WTC11 (cell line): ENCODE measurements at regions not wholly inside any gene's neighbourhood (a gene's known extent, or its start where the extent isn't known, plus 50 kb on each side); places are given as distances from the start of the nearest gene placed in this dataset.

Experiments used
- ATAC-seq: fragments of 200-7000 bp; cut with Tn5 transposase; 2 replicates; pipeline ENCODE4 v1.10.0; 2021; ENCODE audit warnings: mild to moderate bottlenecking, moderate library complexity
- CTCF ChIA-PET: fragments of 300-600 bp; sonication (Branson Sonifier 250); formaldehyde crosslinking; loops from one replicate; lab custom pipeline; 2021; ENCODE audit warnings: antibody characterized with exemption; lab: Charles Lee
- POLR2A ChIA-PET: fragments of 350-600 bp; sonication (Branson Sonifier 250); formaldehyde crosslinking; loops from one replicate; lab custom pipeline; 2021; ENCODE audit warnings: antibody characterized with exemption; lab: Charles Lee
- DNase-seq: peaks from one replicate; pipeline ENCODE4 v3.0.0; 2021; ENCODE audit warnings: low spot score
- H3K27ac Mint-ChIP-seq: 2 replicates; pipeline ENCODE4 v1.8.0; 2021; ENCODE audit warnings: mixed read lengths
- H3K27me3 Mint-ChIP-seq: 2 replicates; pipeline ENCODE4 v1.8.0; 2021; ENCODE audit warnings: low read depth, mild to moderate bottlenecking, moderate library complexity, mixed read lengths
- H3K36me3 Mint-ChIP-seq: 2 replicates; pipeline ENCODE4 v1.8.0; 2021; ENCODE audit warnings: mixed read lengths
- H3K4me1 Mint-ChIP-seq: 2 replicates; pipeline ENCODE4 v1.8.0; 2022; ENCODE audit warnings: mixed read lengths
- H3K4me3 Mint-ChIP-seq: 2 replicates; pipeline ENCODE4 v1.8.0; 2021; ENCODE audit warnings: mild to moderate bottlenecking, moderate library complexity, mixed read lengths
- H3K9me3 Mint-ChIP-seq: 2 replicates; pipeline ENCODE4 v1.8.0; 2021; ENCODE audit warnings: mixed read lengths
- AFF4 ChIP-seq: sonication (generic); formaldehyde crosslinking; IDR thresholded peaks from 2 replicates; pipeline ENCODE4 v1.8.1; 2023; ENCODE audit warnings: mild to moderate bottlenecking, missing genetic modification reagents, borderline replicate concordance
- AR ChIP-seq: fragments of 250-450 bp; sonication (Bioruptor Pico); IDR thresholded peaks from 2 replicates; pipeline ENCODE4 v1.9.0; 2021; ENCODE audit warnings: mild to moderate bottlenecking
- ATF3 ChIP-seq: sonication (generic); formaldehyde crosslinking; conservative IDR thresholded peaks from 2 replicates; pipeline ENCODE4 v1.8.1; 2022; ENCODE audit warnings: mild to moderate bottlenecking, missing genetic modification reagents
- ATF6 ChIP-seq: sonication (generic); formaldehyde crosslinking; IDR thresholded peaks from 2 replicates; pipeline ENCODE4 v1.8.1; 2023; ENCODE audit warnings: mild to moderate bottlenecking, missing genetic modification reagents
- CREB1 ChIP-seq: sonication (generic); formaldehyde crosslinking; IDR thresholded peaks from 2 replicates; pipeline ENCODE4 v1.8.0; 2023; ENCODE audit warnings: mild to moderate bottlenecking, missing genetic modification reagents
- ESRRA ChIP-seq: sonication (generic); formaldehyde crosslinking; IDR thresholded peaks from 2 replicates; pipeline ENCODE4 v1.8.1; 2022; ENCODE audit warnings: mild to moderate bottlenecking, missing genetic modification reagents, borderline replicate concordance
- ETV6 ChIP-seq: sonication (generic); formaldehyde crosslinking; IDR thresholded peaks from 2 replicates; pipeline ENCODE4 v1.8.1; 2022; ENCODE audit warnings: mild to moderate bottlenecking, missing genetic modification reagents
- MLX ChIP-seq: sonication (generic); formaldehyde crosslinking; IDR thresholded peaks from 2 replicates; pipeline ENCODE4 v1.8.1; 2023; ENCODE audit warnings: mild to moderate bottlenecking, missing genetic modification reagents, moderate library complexity
- MYBL2 ChIP-seq: sonication (generic); formaldehyde crosslinking; IDR thresholded peaks from 2 replicates; pipeline ENCODE4 v1.8.1; 2023; ENCODE audit warnings: mild to moderate bottlenecking, moderate library complexity, missing genetic modification reagents
- NR2C2 ChIP-seq: sonication (generic); formaldehyde crosslinking; IDR thresholded peaks from 2 replicates; pipeline ENCODE4 v1.8.0; 2022; ENCODE audit warnings: mild to moderate bottlenecking, missing genetic modification reagents
- PRDM15 ChIP-seq: sonication (generic); formaldehyde crosslinking; IDR thresholded peaks from 2 replicates; pipeline ENCODE4 v1.8.0; 2022; ENCODE audit warnings: missing genetic modification reagents
- PREB ChIP-seq: sonication (generic); formaldehyde crosslinking; IDR thresholded peaks from 2 replicates; pipeline ENCODE4 v1.8.1; 2022; ENCODE audit warnings: mild to moderate bottlenecking, missing genetic modification reagents, moderate library complexity, borderline replicate concordance
- PRRX2 ChIP-seq: fragments of 250-450 bp; sonication (Bioruptor Pico); IDR thresholded peaks from 2 replicates; pipeline ENCODE4 v1.8.0; 2021; ENCODE audit warnings: mild to moderate bottlenecking
- TCF7 ChIP-seq: sonication (generic); formaldehyde crosslinking; IDR thresholded peaks from 2 replicates; pipeline ENCODE4 v1.8.0; 2022; ENCODE audit warnings: mild to moderate bottlenecking, low read depth, missing genetic modification reagents, moderate library complexity
- USF1 ChIP-seq: sonication (generic); formaldehyde crosslinking; IDR thresholded peaks from 2 replicates; pipeline ENCODE4 v1.8.0; 2022; ENCODE audit warnings: mild to moderate bottlenecking, missing genetic modification reagents
- ZNF138 ChIP-seq: sonication (generic); formaldehyde crosslinking; conservative IDR thresholded peaks from 2 replicates; pipeline ENCODE4 v1.8.1; 2022; ENCODE audit warnings: mild to moderate bottlenecking, moderate library complexity, missing genetic modification reagents
- ZNF317 ChIP-seq: sonication (generic); formaldehyde crosslinking; IDR thresholded peaks from 2 replicates; pipeline ENCODE4 v1.8.1; 2023; ENCODE audit warnings: low read depth, mild to moderate bottlenecking, moderate library complexity, missing genetic modification reagents, borderline replicate concordance
- ZNF512 ChIP-seq: sonication (generic); formaldehyde crosslinking; IDR thresholded peaks from 2 replicates; pipeline ENCODE4 v1.8.1; 2022; ENCODE audit warnings: missing genetic modification reagents, borderline replicate concordance

- TF ChIP-seq ESRRA (CRISPR knock-in tag), result no peak
- TF ChIP-seq NR2C2 (CRISPR knock-in tag), result no peak
- TF ChIP-seq ETV6 (CRISPR knock-in tag), result no peak
- no peak for TF ChIP-seq AFF4
- TF ChIP-seq USF1 (CRISPR knock-in tag), result no peak
- TF ChIP-seq CREB1 (CRISPR knock-in tag), result no peak
- no peak for TF ChIP-seq ZNF512 (CRISPR knock-in tag)
- TF ChIP-seq ATF3 (CRISPR knock-in tag), result no peak
- no peak for TF ChIP-seq ATF6 (CRISPR knock-in tag)
- no peak for TF ChIP-seq MYBL2 (CRISPR knock-in tag)
- TF ChIP-seq PRRX2 (CRISPR knock-in tag), result no peak
- TF ChIP-seq AR (CRISPR knock-in tag), result no peak
- no peak for TF ChIP-seq ZNF138 (CRISPR knock-in tag)
- TF ChIP-seq PRDM15, result no peak
- no peak for TF ChIP-seq ZNF317 (CRISPR knock-in tag)
- TF ChIP-seq PREB (CRISPR knock-in tag), result no peak
- no peak for TF ChIP-seq MLX
- no peak for TF ChIP-seq TCF7 (CRISPR knock-in tag)
- ChIA-PET CTCF (no interaction called here), POLR2A (interaction anchor here (0.7 kb wide), 1 partner anchor 10 kb away, joined by 3 read pairs; no protein-coding TSS in a partner anchor)
- Mint-ChIP-seq H3K4me3 (no peak overlapping the region), H3K27me3 (no peaks in the 10 kb centered on the region; the same call in 1 of the 2 replicates), H3K36me3 (no peaks in the 10 kb centered on the region), H3K27ac (no peak overlapping the region), H3K9me3 (peaks cover 3% of the 10 kb centered on the region), H3K4me1 (peaks cover 2% of the 10 kb centered on the region; the same call in 1 of the 2 replicates)
- no peak for DNase-seq
- ATAC-seq, result no peak
Observed at GRCh38 chr19:31979949-31980670, 365.3 kb upstream of the ZNF507 start.
